ENCODE measurements at regions not wholly inside any gene's neighbourhood (a gene's known extent, or its start where the extent isn't known, plus 50 kb on each side); places are given as distances from the start of the nearest gene placed in this dataset.
"Not testable (repeated sequence)": the region's sequence is repeated elsewhere in the genome, so short reads cannot be mapped to it uniquely, and the experiment has no call there.

DNA sequence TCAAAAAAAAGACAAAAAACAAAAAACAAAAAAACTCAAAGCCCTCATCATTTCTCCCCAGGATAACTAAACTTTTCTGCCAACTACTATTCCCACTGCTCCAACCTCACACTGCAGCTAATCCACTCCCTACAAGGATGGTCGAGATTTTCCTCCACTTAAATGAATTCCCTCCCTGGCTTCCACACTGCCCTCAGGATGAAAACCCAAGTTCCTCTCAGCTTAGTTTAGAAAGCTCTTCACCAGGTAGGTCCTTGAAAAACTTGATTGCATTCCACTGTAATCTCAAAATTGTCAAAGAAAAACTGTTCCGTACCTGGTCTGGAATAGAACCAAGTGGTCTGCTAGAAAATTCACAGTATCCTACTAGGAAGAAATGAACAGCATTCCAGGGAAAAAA is 294.3 kb upstream of the KLF14 start:
- DNase-seq, result no peak

DNA sequence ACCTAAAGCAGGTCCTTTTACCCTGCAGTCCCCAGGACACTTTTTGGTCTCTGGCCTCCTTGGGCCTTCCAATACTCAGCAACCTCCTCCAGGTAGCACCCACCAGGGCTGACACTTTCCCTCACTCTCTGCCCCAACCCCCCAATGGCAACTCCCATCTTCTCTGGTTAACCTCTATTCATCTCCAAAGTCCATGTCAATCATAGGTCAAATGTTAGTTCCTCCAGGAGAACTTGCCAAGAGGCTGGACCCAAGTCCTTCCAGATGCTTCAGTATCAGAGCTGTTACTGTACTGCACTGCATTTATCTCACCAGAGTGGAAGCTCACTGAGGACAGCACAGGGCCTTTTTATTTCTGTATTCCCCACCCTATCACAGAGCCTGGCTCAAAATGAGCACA is 295.0 kb upstream of the KLF14 start:
- DNase-seq, result no peak

DNA sequence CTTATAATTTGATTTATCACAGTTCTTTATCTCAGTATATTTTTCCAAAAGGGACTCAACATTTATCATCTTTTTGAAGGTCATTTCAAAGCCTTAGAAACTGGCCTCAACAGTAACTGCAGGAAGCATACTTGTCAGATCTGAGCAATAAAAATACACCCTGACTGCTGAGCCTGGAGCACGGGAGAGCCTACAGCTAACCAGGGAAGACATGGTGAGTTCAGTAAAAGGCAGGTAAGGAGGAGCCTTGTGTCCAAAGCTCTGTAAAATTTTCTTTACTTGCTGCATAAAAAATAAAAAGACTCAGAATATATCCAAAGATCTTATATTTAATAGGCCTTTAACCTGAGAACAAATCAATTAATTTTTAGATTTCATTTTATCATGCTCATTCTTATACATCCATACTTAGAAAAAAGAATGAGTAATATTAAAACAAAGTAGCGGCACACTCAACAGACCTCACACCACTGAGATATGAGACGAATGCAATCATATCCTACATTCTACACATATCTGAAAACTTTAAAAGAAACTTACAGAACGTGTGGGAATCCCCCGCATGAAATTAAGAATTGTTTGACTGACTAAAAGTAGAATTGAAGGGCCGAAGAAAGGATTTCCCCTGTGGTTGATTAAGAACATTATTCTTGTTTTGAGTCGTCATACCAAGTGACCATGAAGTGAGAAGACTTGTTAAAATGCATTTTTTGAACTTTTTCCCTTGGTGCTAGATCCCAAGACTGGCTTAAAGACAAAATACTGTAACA is 296.4 kb upstream of the MKLN1 start:
- no peak for DNase-seq

DNA sequence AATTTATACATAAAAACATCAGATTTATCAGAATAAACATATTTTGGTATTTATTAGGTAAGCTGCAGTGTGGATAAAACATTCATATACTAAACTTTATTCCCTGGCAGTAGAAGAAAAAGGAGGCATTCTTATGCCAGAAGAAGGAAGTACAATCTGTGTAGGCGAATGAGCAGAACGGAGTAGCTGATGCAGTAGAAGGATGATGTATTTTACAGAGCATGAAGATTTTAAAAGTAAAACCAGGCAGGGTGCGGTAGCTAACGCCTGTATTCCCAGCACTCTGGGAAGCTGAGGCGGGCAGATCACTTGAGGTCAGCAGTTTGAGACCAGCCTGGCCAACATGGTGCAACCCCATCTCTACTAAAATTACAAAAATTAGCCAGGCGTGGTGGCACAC is 294.9 kb upstream of the MKLN1 start:
- DNase-seq, result no peak

DNA sequence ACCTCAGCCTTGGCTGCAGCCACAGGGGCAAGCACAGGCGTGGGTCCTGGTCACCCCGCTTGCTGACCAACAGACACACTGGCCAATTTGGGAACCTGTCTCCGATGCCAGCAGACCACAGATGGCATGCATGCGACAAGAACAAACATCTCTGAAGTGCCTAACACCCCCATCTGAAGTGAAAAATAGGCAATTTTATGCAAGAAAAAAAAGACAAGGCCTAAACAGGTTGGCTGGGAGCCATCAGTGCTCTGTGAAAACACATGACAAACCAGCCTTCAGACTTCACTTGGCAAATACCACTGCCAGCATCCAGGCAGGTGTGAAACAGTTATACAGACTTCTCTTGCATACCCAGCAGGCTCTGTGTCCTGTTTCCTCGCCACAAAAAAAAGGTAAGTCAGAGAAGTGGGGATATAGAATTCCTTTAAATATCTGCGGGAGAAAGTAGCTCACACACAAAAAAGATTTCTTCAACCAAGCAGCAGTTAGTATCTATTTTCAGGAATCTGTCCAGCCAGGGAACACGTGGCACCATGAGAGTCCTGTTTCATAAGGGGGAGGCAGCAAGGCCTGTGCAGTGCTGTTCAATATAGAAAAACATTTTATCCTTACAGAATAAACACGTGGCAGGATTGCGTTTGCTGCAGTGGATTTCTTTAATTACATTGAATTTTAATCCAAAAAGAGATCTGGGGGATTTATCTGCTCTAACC is 293.4 kb upstream of the MKLN1 start:
- DNase-seq, result no peak

DNA sequence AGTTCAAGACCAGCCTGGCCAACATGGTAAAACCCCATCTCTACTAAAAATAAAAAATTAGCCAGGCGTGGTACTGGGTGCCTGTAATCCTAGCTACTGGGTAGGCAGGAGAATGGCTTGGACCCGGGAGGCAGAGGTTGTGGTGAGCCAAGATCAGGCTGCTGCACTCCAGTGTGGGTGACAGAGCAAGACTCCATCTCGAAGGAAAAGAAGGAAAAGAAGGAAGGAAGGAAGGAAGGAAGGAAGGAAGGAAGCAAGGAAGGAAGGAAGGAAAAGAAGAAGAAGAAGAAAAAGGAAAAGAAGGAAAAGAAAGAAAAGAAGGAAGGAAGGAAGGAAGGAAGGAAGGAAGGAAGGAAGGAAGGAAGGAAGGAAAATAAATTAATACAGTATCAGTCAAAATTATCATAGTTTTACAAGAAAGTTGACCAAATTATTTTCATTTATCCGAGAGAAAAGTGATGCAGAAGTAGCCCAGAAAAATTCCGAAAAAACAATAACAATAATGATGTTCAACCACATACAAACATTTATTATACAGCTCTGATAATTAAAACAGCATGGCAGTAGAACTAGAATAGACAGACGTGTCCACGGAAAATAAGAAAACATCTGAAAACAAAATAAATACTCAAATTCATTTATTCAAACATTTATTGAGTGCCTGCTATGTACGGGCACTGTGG is 292.4 kb upstream of the MKLN1 start:
- no peak for DNase-seq

DNA sequence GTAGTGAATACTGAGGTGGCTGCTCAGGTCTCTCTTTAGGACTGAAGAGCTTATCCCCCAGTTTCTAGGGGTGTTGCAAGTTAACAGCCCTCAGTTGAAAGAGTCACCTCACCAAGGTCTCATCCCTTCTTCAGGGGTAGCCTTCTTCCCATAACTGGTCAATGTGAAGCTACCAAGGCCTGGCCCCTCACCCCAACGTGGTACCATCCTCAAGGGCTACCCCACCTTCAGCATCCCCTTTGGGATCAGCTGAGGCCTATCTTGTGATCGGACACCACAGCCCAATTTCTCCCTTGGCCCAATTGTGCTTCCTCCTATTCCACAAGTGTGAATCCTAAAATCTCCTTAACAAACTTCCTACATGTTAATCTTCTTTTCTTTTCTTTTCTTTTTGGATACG is 289.5 kb upstream of the MKLN1 start:
- no peak for DNase-seq

DNA sequence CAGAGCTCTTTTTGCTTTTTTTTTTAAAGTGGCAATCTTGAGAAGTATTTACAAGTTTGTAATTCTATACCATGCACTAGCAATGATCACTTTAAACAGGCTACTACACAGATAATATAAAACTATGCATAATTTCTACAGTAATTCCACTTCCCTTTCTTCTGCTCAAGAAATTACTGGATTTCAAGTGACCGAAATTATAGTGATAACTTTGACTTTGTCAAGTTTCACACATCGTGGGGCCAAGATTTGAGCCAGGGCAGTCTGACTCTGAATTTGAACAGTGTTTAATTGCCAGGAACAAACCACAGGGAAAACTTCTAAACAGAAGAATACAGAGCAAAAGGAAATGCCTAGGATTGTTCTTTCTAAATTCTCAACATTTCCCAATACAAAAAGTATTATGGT is 288.3 kb upstream of the MKLN1 start:
- DNase-seq, result no peak

DNA sequence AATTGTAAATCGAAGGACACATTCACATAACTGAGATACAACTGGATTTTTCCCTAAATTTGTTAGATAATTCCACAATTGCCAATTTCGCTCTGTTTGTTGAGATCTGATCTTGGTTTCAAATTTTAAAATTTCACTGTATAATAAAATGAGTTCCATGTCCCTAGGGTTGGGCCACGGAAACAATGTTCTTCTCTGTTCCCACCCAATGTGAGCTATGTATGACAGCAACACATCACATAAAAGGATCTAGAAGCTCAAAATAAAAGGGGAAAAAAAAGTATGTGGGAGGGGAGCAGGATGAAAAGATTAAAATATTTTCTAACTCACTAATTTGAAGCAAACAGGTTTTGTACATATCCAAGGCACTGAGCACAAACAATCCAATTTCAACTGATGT is 287.8 kb upstream of the MKLN1 start:
- no peak for DNase-seq

DNA sequence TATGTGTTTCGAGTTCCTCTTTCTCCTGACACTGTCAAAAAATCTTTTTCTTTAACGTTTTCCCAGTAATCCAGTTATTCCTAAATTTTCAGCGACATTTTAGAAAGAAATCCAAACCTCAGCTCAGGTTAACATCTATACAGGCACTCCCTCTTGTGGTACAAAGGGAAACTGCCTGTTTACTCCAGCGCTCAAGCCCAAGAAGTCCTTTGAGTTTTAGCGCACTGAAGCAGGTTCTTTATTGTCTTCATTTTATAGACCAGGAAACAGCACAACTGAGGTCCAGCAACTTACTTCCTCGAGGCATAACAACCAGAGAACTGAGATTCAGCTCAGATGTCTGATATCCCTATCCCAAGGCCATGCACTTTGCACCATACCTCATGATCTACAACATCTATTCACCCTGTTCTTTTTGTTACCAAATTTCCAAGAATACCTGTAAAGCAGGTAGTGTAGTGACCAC is 287.2 kb upstream of the MKLN1 start:
- DNase-seq, result peak; percentile 38

DNA sequence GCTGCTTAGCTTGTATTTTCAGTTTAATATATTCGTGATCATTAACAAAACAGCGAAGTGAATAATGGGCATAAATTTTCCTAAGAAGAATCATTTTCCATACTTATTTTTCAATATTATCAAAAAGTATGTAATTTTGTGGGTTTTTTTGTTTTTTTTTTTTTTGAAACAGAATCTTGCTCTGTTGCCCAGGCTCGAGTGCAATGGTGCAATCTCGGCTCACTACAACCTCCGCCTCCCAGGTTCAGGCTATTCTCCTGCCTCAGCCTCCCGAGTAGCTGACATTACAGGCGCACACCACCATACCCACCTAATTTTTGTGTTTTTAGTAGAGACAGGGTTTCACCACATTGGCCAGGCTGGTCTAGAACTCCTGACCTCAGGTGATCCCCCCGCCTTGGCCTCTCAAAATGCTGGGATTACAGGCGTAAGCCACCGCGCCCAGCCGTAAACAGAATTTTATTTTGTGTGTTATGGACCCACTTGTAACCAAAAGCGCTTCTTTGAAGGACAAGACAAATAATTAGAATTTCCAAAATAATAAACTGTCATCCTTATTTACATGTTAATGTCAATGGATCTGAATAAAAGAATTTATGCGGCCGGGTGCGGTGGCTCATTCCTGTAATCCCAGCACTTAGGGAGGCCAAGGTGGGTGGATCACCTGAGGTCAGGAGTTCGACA is 286.5 kb upstream of the MKLN1 start:
- not testable (repeated sequence) for DNase-seq

DNA sequence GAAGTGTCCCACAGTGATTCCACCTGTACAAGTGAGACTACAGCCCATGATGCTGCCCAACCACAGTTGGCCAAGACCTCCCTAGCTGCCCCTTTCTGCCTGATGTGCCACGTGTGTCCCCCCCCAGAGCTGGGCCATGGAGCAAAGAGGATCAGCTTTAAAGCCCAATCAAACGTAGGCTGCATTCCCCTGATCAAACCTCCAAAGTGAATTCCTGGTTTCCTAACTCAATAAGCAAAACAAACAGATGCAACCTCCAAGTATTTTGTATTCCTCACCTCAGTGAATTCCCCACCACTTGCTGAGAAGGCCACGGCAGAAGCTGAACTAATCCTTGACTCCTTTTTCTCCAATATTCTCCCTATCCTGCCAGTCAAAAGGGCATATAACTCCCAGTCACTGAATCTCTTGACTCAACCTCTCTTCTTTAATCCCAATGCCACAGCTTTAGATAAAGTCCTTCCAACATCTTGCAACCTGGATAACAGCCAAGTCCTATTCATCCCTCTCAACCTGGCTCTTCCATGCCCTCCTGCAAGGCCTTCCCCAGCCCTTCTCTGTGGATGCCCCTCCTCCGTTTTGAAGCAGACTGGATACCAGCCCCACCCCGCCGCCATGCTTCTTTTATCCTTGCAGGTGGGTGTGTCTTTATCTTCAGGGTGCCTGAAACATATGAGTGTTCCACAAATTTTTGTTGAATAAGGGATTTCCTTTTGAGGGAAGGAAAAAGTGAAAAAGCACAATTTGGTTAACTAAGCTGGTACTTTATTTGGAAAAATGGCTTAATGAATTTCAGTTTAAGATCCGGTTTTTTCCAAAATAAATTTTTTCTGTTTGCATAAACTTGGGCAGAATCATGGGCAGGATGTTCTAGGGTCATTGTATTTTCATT is 285.2 kb upstream of the MKLN1 start:
- DNase-seq, result peak; percentile 9

DNA sequence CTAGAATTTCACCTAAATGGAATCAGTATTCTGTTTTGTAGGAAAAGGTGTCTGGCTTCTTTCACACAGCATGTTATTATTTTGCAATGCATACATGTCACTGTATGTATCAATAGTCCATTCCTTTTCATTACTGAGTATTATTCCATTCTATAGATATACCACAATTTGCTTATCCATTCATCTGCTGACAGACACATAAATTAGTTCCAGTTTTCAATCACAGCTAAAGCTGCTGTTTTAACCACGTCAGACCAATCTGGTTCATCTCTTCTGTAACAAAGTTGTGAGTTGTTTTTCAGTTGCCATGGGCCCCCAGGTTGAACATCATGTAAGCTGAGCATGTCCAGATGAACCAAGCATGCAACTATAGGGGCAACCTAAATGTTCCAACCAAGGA is 282.1 kb upstream of the MKLN1 start:
- no peak for DNase-seq

DNA sequence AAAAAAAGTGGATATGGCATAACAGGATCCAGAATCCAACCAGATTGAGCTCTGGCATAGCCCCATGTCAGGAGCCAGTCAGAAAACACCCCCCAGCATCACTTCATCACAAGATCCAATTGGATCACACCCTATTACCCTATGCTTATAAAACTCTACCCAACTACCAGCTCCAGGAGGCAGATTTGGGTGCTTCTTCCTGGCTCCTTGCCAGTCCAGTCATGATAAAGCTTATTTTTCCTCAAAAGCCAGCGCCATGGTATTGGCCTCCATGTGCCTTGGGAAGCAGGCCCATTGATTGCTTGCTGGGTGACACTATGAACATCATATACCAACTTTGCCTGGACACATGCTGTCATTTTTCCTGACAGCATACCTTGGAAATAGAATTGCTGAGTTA is 281.4 kb upstream of the MKLN1 start:
- no peak for DNase-seq

DNA sequence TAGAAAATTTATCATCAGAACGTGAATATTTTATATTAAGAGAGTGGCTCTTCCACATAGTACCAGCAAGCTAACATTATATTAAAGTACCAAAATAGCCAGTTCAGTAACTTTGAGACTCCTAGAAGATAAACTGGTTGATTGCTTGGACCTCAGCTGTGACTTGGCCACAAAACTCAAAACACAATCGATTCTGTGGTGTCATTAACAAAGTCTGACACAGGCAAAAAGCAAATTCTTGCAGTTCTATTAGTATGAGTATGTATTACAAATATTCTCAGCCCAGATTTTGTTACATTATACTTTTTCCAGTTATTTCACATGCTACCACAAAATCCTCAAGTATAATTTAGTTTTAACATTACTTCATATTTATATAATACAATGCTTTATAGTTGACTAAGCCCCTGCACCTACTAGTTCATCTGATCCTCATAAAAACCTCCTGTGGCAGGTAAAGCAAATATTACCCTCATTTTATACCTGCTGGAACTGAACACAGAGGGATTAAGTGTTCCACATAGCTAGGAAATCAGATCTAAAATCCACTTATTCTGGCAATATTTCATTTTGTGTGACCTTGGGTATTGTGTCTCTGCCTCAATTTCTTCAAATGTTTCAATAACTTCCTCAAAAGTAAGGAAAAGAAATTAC is 279.9 kb upstream of the MKLN1 start:
- DNase-seq, result no peak

DNA sequence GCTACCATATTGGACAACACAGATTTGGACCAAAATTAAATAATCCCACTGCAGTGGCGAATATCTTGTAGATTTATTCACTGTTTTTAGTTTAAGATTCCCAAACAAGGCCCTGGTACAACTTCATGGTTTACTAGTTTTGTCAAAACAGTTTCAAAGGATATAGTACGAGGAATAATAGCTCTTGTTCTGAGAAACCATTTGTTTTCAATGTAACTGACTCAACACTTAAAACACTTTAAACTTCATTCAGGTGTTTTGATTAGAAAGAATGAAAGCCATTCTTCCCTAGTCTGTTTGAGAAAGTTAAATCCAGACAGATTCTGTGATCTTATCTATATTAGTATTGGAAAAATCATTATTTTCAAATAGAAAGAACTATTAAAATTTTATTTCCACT is 276.4 kb upstream of the MKLN1 start:
- no peak for DNase-seq

DNA sequence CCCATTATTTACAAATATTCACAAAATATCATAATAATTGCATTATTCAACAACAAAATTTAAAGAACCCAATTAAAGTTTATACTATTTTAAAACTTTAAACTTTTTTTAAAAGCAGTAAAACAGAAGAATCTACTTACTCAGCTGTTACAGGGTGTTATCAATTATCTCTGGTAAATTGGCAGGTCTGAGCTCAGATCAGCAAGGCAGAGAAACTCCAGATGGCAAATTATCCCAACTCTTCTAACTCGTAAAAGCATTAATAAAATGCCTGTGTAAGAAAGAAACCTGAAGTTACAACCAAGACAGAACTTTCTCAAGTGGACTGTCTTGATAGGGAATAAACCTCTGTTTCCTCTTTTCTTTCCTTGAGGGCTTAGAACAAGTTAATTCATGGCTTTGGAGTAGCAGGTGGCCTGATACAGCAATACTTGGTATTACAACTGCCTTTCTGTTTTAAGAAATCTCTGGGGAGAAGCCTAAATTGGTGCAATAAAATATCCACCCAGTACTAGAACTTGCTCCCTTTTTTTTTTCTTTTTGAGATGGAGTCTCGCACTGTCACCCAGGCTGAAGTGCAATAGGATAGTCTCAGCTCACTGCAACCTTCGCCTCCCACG is 275.3 kb upstream of the MKLN1 start:
- no peak for DNase-seq

DNA sequence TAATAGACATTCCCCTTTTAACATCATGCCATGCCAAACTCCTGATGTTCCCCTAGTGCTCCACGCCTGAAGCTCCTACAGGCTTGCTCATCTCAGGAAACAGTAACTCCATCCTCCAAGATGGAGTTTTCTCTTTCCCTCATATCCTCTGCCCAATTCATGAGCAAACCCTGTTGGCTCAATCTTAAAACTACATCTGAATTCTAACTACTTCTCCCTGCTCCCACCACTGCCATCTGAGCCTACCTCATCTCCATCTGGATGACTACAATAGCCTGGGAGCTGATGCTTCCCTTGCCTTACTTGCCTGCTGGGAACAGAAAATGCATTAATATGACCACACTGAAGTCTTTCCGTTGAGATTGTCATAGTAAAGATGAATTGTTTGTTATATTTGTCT is 271.7 kb upstream of the MKLN1 start:
- no peak for DNase-seq

DNA sequence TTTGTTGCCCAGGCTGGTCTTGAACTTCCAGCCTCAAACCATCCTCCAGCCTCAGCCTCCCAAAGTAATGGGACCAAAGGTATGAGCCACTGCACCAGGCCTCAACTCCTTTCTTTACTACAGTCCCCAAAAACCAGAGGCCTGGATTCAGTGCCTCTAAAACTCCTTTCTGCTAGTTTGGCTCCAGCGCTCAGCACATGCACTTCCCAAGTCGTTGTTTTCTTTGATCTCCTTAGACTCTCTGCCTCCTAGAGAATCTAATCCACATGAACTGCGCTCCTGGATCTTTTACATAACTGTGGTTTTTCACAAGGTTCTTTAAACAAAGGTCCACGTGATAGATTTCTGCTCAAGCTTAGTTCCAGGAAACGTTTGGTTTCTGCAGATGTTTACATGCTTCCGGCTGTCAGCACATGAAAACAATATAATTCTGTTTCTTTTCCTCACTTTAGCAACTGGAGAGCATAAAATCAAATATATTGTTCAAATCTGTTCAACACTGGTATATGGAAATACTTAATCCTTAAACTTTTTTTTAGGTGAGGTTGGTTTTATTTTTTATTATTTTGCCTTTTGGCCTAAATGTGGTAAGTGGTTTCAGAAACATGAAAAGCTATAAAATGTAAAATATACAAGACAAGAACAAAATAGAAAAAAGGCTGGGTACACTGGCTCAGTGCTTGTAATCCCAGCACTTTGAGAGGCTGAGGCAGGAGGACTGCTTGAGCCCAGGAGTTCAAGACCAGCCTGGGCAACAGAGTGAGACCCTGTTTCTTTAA is 270.5 kb upstream of the MKLN1 start:
- no peak for DNase-seq

DNA sequence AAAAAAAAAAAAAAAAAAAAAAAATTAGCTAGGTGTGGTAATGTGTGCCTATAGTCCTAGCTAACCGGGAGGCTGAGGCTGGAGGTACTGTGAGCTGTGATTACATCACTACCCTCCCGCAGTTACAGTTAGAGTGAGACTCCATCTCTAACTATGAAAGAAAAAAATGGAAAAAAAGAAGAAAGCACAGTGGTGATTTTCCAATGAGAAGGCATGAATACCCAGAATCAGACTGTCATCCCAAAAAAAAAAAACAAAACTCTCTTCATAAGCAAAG is 269.9 kb upstream of the MKLN1 start:
- DNase-seq, result no peak

All from NCI-H146 (cell line).